Large intestine (tissue), 3 donors: ENCODE measurements at regions not wholly inside any gene's neighbourhood (a gene's known extent, or its start where the extent isn't known, plus 50 kb on each side); places are given as distances from the start of the nearest gene placed in this dataset.

Source experiments
- DNase-seq, 2 donors: peaks; one replicate each; pipeline versions ENCODE4 v3.0.0 to v3.0.0-alpha.2; 2013
- H3K27ac ChIP-seq: one replicate; pipeline ENCODE4 v1.5.1; 2013; ENCODE audit warnings: low read length
- H3K27me3 ChIP-seq: 2 replicates; pipeline ENCODE4 v1.6.1; 2013; ENCODE audit warnings: low read length; ENCODE audit not compliant: control insufficient read depth, insufficient read depth
- H3K36me3 ChIP-seq: 2 replicates; pipeline ENCODE4 v1.6.1; 2013; ENCODE audit warnings: low read length; ENCODE audit not compliant: control insufficient read depth, insufficient read depth
- H3K4me1 ChIP-seq: one replicate; pipeline ENCODE4 v1.6.1; 2013; ENCODE audit warnings: low read length; ENCODE audit not compliant: control insufficient read depth, insufficient read depth
- H3K4me3 ChIP-seq: one replicate; pipeline ENCODE4 v1.5.1; 2013; ENCODE audit warnings: low read length
- H3K9me3 ChIP-seq: one replicate; pipeline ENCODE4 v1.6.1; 2013; ENCODE audit warnings: mild to moderate bottlenecking, low read depth, low read length, moderate library complexity; ENCODE audit not compliant: control insufficient read depth
- WGBS: methylation state at CpG from one replicate; pipeline ENCODE4 v1.1.5; 2013; ENCODE audit warnings: low lambda C conversion rate; ENCODE audit not compliant: insufficient coverage; 5-methylcytosine and 5-hydroxymethylcytosine counted together

DNA sequence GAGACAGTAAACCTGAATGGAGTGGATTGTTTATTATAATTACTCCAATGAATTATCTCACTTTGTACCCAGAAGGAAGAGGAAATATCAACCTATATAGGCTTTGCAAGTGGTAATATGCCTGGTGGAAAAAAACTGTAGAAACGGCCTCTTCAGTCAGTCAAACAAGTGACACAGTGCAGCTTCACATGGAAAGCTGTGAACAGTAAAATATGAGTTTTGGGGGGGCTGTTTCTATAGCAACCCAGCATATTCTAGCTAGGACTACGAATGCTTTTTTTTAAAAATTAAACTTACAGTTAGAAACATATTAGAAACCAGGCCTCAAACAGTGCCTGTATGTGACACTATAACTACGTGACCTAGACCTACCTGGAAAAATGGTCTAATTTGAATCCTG lies 150.1 kb downstream of the PPP1R2C start:
- no peaks in the 10 kb centered on the region for H3K36me3 ChIP-seq
- no peaks in the 10 kb centered on the region for H3K27me3 ChIP-seq
- H3K9me3 ChIP-seq: no peaks in the 10 kb centered on the region
- no peak overlapping the region for H3K27ac ChIP-seq
- no peak overlapping the region for H3K4me3 ChIP-seq
- no peak for DNase-seq
- no CpG with 5 or more reads among the region's 3 CpGs for WGBS
- no peaks in the 10 kb centered on the region for H3K4me1 ChIP-seq

- Histone ChIP-seq H3K4me1 (no peaks in the 10 kb centered on the region), H3K27ac (no peak overlapping the region), H3K9me3 (no peaks in the 10 kb centered on the region), H3K27me3 (no peaks in the 10 kb centered on the region), H3K4me3 (no peak overlapping the region), H3K36me3 (no peaks in the 10 kb centered on the region)
- no CpG with 5 or more reads among the region's 1 CpG for WGBS
- peak in 1 of 2 donors; percentile 30 for DNase-seq
Measured at GRCh38 chrX:42624524-42624923, 153.4 kb downstream of the PPP1R2C start.

- no peak for DNase-seq
- H3K27me3 ChIP-seq: no peaks in the 10 kb centered on the region
- no peaks in the 10 kb centered on the region for H3K36me3 ChIP-seq
- H3K27ac ChIP-seq: no peak overlapping the region
- no peaks in the 10 kb centered on the region for H3K4me1 ChIP-seq
- no peaks in the 10 kb centered on the region for H3K9me3 ChIP-seq
- no peak overlapping the region for H3K4me3 ChIP-seq
Measured at GRCh38 chrX:42619068-42619467, 158.9 kb downstream of the PPP1R2C start.

DNA sequence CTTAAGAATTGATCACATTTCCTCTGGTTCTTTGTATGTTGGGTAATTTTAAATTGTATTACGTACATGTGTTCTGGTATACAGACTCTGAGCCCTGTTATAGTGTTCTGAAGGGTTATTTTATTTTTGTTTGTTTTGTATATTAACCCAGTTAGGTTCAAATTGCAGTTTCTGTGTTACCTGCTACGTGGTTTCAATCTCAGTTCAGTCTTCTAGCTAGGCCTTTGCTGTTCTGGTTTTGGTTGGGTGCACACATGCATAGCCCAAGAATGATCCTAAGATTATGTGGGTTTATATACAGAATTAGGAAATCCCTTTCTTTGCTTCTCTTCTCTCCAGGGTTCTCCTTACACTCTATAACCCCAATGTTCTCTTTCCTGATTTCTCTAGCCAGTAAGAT lies 161.0 kb downstream of the PPP1R2C start:
- H3K36me3 ChIP-seq: no peaks in the 10 kb centered on the region
- H3K9me3 ChIP-seq: no peaks in the 10 kb centered on the region
- WGBS: no CpG with 5 or more reads among the region's 2 CpGs
- H3K4me1 ChIP-seq: no peaks in the 10 kb centered on the region
- no peaks in the 10 kb centered on the region for H3K27me3 ChIP-seq
- H3K4me3 ChIP-seq: no peak overlapping the region
- no peak overlapping the region for H3K27ac ChIP-seq
- DNase-seq: no peak

DNA sequence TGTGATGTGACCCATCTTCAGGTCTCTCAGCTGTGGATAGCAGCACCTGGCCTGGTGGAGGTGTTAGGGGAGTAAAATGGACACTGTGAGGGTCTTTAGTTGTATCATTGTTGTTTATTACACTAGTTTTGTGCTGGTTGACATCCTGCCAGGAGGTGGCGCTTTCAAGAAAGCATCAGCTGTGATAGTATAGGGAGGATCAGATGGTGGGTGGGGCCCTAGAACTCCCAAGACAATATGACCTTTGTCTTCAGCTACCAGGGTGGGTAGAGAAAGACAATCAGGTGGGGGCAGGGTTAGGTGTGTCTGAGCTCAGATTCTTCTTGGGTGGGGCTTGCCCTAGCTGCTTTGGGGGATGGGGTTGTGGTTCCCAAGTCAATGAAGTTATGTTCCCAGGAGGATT lies 162.8 kb downstream of the PPP1R2C start:
- no peak overlapping the region for H3K4me3 ChIP-seq
- no peaks in the 10 kb centered on the region for H3K36me3 ChIP-seq
- DNase-seq: peak; percentile 25 to 48
- H3K27me3 ChIP-seq: no peaks in the 10 kb centered on the region
- WGBS: no CpG with 5 or more reads among the region's 1 CpG
- no peaks in the 10 kb centered on the region for H3K9me3 ChIP-seq
- no peaks in the 10 kb centered on the region for H3K4me1 ChIP-seq
- H3K27ac ChIP-seq: no peak overlapping the region

DNA sequence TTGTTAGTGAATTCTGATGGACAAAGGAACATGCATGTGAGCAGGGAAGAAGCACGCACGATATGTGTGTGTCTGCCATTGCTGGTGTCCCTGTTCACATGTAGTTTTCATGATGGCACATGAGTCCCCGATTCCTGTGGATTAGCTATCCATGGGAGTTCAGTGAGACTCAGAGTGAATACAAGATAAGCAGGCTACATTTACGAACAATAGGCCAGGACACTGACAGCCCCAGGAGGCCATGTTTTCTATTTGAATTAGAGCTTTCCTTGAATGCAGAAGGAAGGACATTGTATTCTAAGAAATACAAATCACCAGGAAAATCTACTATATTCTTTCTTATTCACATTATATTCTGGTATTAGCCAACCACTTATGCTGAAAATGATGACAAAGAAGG lies 171.4 kb downstream of the PPP1R2C start:
- no peak overlapping the region for H3K4me3 ChIP-seq
- no peaks in the 10 kb centered on the region for H3K4me1 ChIP-seq
- WGBS: no CpG with 5 or more reads among the region's 4 CpGs
- no peaks in the 10 kb centered on the region for H3K36me3 ChIP-seq
- DNase-seq: no peak
- no peaks in the 10 kb centered on the region for H3K9me3 ChIP-seq
- no peaks in the 10 kb centered on the region for H3K27me3 ChIP-seq
- no peak overlapping the region for H3K27ac ChIP-seq

DNA sequence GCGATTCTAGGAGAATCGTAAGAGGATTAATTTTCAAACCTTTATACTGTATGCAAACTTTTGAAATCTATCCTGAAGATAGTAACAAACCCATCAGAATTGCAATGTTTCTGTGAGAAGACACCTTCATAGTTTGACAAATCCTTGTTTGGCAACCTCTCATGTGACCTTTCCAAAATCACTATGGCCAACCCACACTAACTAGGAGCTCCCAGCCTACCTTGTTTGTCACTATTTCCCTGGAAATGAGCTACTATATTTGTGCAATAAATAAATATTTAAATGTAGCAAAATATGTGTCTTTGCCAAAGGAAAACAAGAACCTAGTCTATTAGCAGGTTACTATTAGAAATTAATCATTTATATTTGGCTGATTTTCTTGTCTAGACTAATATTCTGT lies 173.7 kb downstream of the PPP1R2C start:
- no CpG with 5 or more reads among the region's 2 CpGs for WGBS
- Histone ChIP-seq H3K4me1 (no peaks in the 10 kb centered on the region), H3K9me3 (no peaks in the 10 kb centered on the region), H3K27ac (no peak overlapping the region), H3K36me3 (no peaks in the 10 kb centered on the region), H3K4me3 (no peak overlapping the region), H3K27me3 (no peaks in the 10 kb centered on the region)
- no peak for DNase-seq

- H3K27ac ChIP-seq: no peak overlapping the region
- H3K4me3 ChIP-seq: no peak overlapping the region
- no peak for DNase-seq
- H3K9me3 ChIP-seq: no peaks in the 10 kb centered on the region
- H3K27me3 ChIP-seq: no peaks in the 10 kb centered on the region
- no CpG with 5 or more reads among the region's 2 CpGs for WGBS
- H3K4me1 ChIP-seq: no peaks in the 10 kb centered on the region
- H3K36me3 ChIP-seq: no peaks in the 10 kb centered on the region
Measured at GRCh38 chrX:42603016-42603415, 174.9 kb downstream of the PPP1R2C start.

GRCh38 chrX:42602566-42602965 lies 175.4 kb downstream of the PPP1R2C start:
- H3K27ac ChIP-seq: no peak overlapping the region
- H3K9me3 ChIP-seq: no peaks in the 10 kb centered on the region
- no peak overlapping the region for H3K4me3 ChIP-seq
- H3K27me3 ChIP-seq: no peaks in the 10 kb centered on the region
- DNase-seq: peak in 1 of 2 donors; percentile 2
- H3K36me3 ChIP-seq: no peaks in the 10 kb centered on the region
- H3K4me1 ChIP-seq: no peaks in the 10 kb centered on the region
- WGBS: no CpG with 5 or more reads among the region's 1 CpG

- H3K27me3 ChIP-seq: no peaks in the 10 kb centered on the region
- H3K4me1 ChIP-seq: no peaks in the 10 kb centered on the region
- no peaks in the 10 kb centered on the region for H3K36me3 ChIP-seq
- no CpG with 5 or more reads among the region's 3 CpGs for WGBS
- no peaks in the 10 kb centered on the region for H3K9me3 ChIP-seq
- DNase-seq: no peak
- H3K27ac ChIP-seq: no peak overlapping the region
- no peak overlapping the region for H3K4me3 ChIP-seq
Measured at GRCh38 chrX:42602136-42602535, 175.8 kb downstream of the PPP1R2C start.

- H3K9me3 ChIP-seq: no peaks in the 10 kb centered on the region
- no peaks in the 10 kb centered on the region for H3K4me1 ChIP-seq
- no peak overlapping the region for H3K4me3 ChIP-seq
- no peak for DNase-seq
- H3K36me3 ChIP-seq: no peaks in the 10 kb centered on the region
- no peak overlapping the region for H3K27ac ChIP-seq
- no CpG with 5 or more reads among the region's 4 CpGs for WGBS
- no peaks in the 10 kb centered on the region for H3K27me3 ChIP-seq
Measured at GRCh38 chrX:42597481-42597880, 180.5 kb downstream of the PPP1R2C start.
